ENCODE measurements at regions not wholly inside any gene's neighbourhood (a gene's known extent, or its start where the extent isn't known, plus 50 kb on each side); places are given as distances from the start of the nearest gene placed in this dataset.

DNA sequence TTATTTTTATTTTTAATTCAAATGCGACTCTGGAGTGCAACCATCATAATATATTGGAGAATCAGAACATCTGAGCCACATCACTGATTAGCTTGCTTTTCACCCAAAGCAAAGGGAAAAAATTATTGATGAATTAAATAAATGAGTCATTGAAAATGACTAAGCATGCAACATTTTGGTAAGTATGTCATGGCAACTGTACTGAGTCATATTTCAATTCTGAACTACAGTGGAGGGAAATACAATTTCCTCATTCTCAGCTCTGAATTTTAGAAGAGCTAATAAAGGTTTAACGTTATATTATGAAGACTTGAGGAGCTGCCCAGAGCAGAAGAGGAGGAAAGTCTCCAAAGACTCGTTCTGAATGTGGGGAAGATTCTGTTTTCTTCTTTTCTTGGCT, 89.6 kb upstream of the CCDC68 start:
- 78 to 84% methylated on average over 3 of the region's 3 CpGs for WGBS, 2 donors
- intact Hi-C loops (cut with DNase I) = no loop called here
- DNase-seq = no peak

DNA sequence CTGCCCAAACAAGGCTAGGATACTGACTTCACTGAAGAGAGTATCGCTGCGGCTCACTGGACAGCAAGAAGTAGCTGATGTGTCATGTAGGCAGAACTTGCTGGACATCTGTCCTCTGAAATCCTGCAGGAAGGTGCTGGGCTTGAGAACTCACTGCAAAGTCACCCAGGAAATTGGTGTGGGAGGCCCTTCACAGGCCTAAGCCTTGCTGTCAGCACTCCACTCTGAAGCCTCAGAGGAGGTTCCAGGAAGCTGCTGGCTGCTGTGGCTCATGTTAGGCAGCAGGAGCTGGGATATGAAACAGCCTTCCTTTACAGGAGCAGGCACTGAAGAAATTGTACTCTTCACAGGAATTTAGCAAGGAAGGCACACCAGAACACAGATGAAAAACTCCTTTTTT, 88.3 kb upstream of the CCDC68 start:
- Histone ChIP-seq H3K27ac (no peak overlapping the region), H3K4me3 (replicated peaks in 1 of 3) (no peak overlapping the region), H3K27me3 (no peaks in the 10 kb centered on the region), H3K4me1 (no peaks in the 10 kb centered on the region), H3K36me3 (no peaks in the 10 kb centered on the region), H3K9me3 (no peaks in the 10 kb centered on the region)
- intact Hi-C loops (cut with DNase I) = no loop called here
- no peak for DNase-seq
- WGBS, 2 donors = 91 to 97% methylated on average over 2 of the region's 2 CpGs
- no peak for TF ChIP-seq POLR2A (IDR thresholded peaks at IDR 0.05)
- TF ChIP-seq, protein P1, sequence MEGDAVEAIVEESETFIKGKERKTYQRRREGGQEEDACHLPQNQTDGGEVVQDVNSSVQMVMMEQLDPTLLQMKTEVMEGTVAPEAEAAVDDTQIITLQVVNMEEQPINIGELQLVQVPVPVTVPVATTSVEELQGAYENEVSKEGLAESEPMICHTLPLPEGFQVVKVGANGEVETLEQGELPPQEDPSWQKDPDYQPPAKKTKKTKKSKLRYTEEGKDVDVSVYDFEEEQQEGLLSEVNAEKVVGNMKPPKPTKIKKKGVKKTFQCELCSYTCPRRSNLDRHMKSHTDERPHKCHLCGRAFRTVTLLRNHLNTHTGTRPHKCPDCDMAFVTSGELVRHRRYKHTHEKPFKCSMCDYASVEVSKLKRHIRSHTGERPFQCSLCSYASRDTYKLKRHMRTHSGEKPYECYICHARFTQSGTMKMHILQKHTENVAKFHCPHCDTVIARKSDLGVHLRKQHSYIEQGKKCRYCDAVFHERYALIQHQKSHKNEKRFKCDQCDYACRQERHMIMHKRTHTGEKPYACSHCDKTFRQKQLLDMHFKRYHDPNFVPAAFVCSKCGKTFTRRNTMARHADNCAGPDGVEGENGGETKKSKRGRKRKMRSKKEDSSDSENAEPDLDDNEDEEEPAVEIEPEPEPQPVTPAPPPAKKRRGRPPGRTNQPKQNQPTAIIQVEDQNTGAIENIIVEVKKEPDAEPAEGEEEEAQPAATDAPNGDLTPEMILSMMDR (IDR thresholded peaks at IDR 0.05) = no peak

More for the DNA sequence above, 89.6 kb upstream of the CCDC68 start:
- Histone ChIP-seq H3K4me3 (replicated peaks in 1 of 3) (no peak overlapping the region), H3K9me3 (no peaks in the 10 kb centered on the region), H3K27ac (no peak overlapping the region), H3K4me1 (no peaks in the 10 kb centered on the region), H3K36me3 (no peaks in the 10 kb centered on the region), H3K27me3 (no peaks in the 10 kb centered on the region)
- TF ChIP-seq, protein P1 (IDR thresholded peaks at IDR 0.05) = no peak
- no peak for TF ChIP-seq POLR2A (IDR thresholded peaks at IDR 0.05)

DNA sequence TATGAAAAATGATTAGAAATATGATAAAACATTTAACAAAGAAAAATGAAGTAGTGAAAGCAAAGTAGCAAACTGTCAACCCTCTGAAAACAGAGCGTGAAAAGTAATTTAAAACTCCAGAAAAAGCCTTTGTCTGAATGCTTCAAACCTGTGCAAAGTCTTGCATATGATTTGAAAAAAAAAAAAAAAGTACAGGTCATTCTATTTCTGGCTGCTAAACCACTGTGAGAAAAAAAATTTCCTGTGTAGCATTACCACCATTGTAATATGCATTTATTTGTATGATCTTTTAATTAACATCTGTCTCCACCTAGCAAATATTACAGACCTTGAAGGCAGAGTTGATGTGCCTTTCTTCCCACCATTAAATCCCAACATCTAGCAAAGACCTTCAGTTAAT, 82.1 kb upstream of the CCDC68 start:
- intact Hi-C loops (cut with DNase I) = no loop called here
- no peak for TF ChIP-seq POLR2A (IDR thresholded peaks at IDR 0.05)
- TF ChIP-seq, protein P1 (IDR thresholded peaks at IDR 0.05) = no peak
- H3K9me3 ChIP-seq = no peaks in the 10 kb centered on the region
- no peak for DNase-seq
- no peak overlapping the region for H3K27ac ChIP-seq
- H3K27me3 ChIP-seq = no peaks in the 10 kb centered on the region
- H3K36me3 ChIP-seq = no peaks in the 10 kb centered on the region
- WGBS, 2 donors = 79 to 85% methylated on average over 1 of the region's 1 CpG
- H3K4me3 ChIP-seq (replicated peaks in 1 of 3) = no peak overlapping the region
- no peaks in the 10 kb centered on the region for H3K4me1 ChIP-seq

DNA sequence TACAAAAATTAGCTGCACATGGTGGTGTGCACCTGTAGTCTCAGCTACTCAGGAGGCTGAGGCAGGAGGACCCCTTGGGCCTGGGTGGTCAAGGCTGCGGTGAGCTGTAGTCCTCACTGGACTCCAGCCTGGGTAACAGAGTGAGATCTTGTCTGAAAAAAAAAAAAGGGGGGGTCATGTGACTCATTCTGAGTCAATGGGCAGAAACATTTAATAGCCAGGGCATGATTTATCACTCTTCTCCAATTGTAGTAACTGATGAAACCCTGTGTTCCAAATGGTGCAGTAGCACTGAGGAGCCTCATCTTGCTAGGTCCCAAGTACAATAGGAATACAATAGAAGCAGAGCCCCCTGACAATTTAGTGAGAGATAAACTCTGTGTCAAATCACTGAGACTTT, 78.9 kb upstream of the CCDC68 start:
- WGBS, 2 donors = 92 to 93% methylated on average over 1 of the region's 1 CpG
- H3K27ac ChIP-seq = no peak overlapping the region
- no peaks in the 10 kb centered on the region for H3K27me3 ChIP-seq
- DNase-seq = no peak
- H3K4me1 ChIP-seq = no peaks in the 10 kb centered on the region
- H3K36me3 ChIP-seq = no peaks in the 10 kb centered on the region
- intact Hi-C loops (cut with DNase I) = no loop called here
- no peak overlapping the region for H3K4me3 ChIP-seq (replicated peaks in 1 of 3)
- H3K9me3 ChIP-seq = no peaks in the 10 kb centered on the region
- TF ChIP-seq, protein P1 (IDR thresholded peaks at IDR 0.05) = no peak
- no peak for TF ChIP-seq POLR2A (IDR thresholded peaks at IDR 0.05)

DNA sequence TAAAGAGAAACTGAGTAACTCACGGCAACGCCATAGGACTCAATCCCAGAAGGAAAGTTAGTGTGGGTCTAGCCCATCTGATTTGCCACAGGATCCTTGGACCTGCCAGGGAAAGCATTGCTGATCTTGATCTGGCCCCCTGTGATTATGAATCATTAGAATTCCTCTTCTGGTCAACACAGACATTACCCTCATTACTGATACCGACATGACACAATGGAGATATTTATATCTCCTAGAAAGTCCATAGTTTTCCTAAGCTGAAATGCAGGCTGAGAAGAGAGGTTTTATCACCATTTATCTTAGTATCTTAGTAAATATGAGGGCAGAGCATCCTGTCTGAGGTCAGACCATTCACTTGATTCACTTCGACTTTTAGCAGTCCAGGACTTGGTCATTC, 75.5 kb upstream of the CCDC68 start:
- intact Hi-C loops (cut with DNase I) = no loop called here
- H3K9me3 ChIP-seq = no peaks in the 10 kb centered on the region
- H3K4me1 ChIP-seq = no peaks in the 10 kb centered on the region
- no peak overlapping the region for H3K4me3 ChIP-seq (replicated peaks in 1 of 3)
- DNase-seq = no peak
- H3K27me3 ChIP-seq = no peaks in the 10 kb centered on the region
- H3K36me3 ChIP-seq = no peaks in the 10 kb centered on the region
- no peak for TF ChIP-seq POLR2A (IDR thresholded peaks at IDR 0.05)
- TF ChIP-seq, protein P1 (IDR thresholded peaks at IDR 0.05) = no peak
- H3K27ac ChIP-seq = no peak overlapping the region
- WGBS, 2 donors = 82 to 88% methylated on average over 4 of the region's 4 CpGs
